ENCODE measurements at regions not wholly inside any gene's neighbourhood (a gene's known extent, or its start where the extent isn't known, plus 50 kb on each side); places are given as distances from the start of the nearest gene placed in this dataset.
"Not testable (repeated sequence)": the region's sequence is repeated elsewhere in the genome, so short reads cannot be mapped to it uniquely, and the experiment has no call there.

- no peak for DNase-seq
These were observed 162.3 kb downstream of the CPEB2 start for GRCh38 chr4:15164571-15164970.

GRCh38 chr4:15167743-15168142 is 165.5 kb downstream of the CPEB2 start:
- DNase-seq: no peak

- DNase-seq: no peak
These were observed 166.5 kb downstream of the CPEB2 start for GRCh38 chr4:15168759-15169158.

GRCh38 chr4:15171725-15172124 is 169.4 kb downstream of the CPEB2 start:
- no peak for DNase-seq

- no peak for DNase-seq
These were observed 171.0 kb downstream of the CPEB2 start for GRCh38 chr4:15173251-15173650.

GRCh38 chr4:15174168-15174567 is 171.9 kb downstream of the CPEB2 start:
- DNase-seq: not testable (repeated sequence)

- DNase-seq: not testable (repeated sequence)
These were observed 177.6 kb downstream of the CPEB2 start for GRCh38 chr4:15179842-15180241.

- no peak for DNase-seq
These were observed 180.4 kb downstream of the CPEB2 start for GRCh38 chr4:15182600-15183220.

- no peak for DNase-seq
These were observed 183.9 kb downstream of the CPEB2 start for GRCh38 chr4:15186149-15186548.

GRCh38 chr4:15186806-15187205 is 184.5 kb downstream of the CPEB2 start:
- no peak for DNase-seq

- no peak for DNase-seq
These were observed 186.6 kb downstream of the CPEB2 start for GRCh38 chr4:15188605-15189539.

- DNase-seq: no peak
These were observed 192.2 kb downstream of the CPEB2 start for GRCh38 chr4:15194520-15194919.

- DNase-seq: peak; percentile 72
These were observed 194.7 kb downstream of the CPEB2 start for GRCh38 chr4:15197005-15197404.

- no peak for DNase-seq
These were observed 195.9 kb downstream of the CPEB2 start for GRCh38 chr4:15198070-15198727.

GRCh38 chr4:15201782-15202181 is 199.5 kb downstream of the CPEB2 start:
- no peak for DNase-seq

- DNase-seq: no peak
These were observed 200.2 kb downstream of the CPEB2 start for GRCh38 chr4:15202481-15202880.

- DNase-seq: not testable (repeated sequence)
These were observed 204.2 kb downstream of the CPEB2 start for GRCh38 chr4:15206526-15206925.

- DNase-seq: no peak
These were observed 211.2 kb downstream of the CPEB2 start for GRCh38 chr4:15213302-15213970.

GRCh38 chr4:15215109-15215508 is 212.7 kb upstream of the C1QTNF7 start:
- DNase-seq: no peak

- no peak for DNase-seq
These were observed 201.6 kb upstream of the C1QTNF7 start for GRCh38 chr4:15226203-15226602.

- peak; percentile 69 for DNase-seq
These were observed 196.4 kb upstream of the C1QTNF7 start for GRCh38 chr4:15231265-15232091.

All from NCI-H146 (cell line).